ENCODE measurements at regions not wholly inside any gene's neighbourhood (a gene's known extent, or its start where the extent isn't known, plus 50 kb on each side); places are given as distances from the start of the nearest gene placed in this dataset.

GRCh38 chr16:27632216-27632615 lies 82.3 kb downstream of the KATNIP start:
- no peaks in the 10 kb centered on the region for H3K4me1 Mint-ChIP-seq
- H3K4me2 ChIP-seq (replicated peaks; ENCODE audit: extremely low read depth, low read length, poor library complexity, severe bottlenecking), result no peak overlapping the region
- H4K20me1 ChIP-seq (ENCODE audit: insufficient read depth, low read length), result no peaks in the 10 kb centered on the region
- H3K27ac ChIP-seq (ENCODE audit: low read depth in 1 of 2, low read length in 2 of 2), result no peak overlapping the region
- TF ChIP-seq CTCF (IDR thresholded peaks at IDR 0.05), result no peak
- no peaks in the 10 kb centered on the region for H3K9me3 Mint-ChIP-seq
- no peaks in the 10 kb centered on the region for H3K79me2 ChIP-seq (ENCODE audit: insufficient read depth, low read length)
- 100% methylated on average over 7 of the region's 10 CpGs for WGBS (ENCODE audit: insufficient coverage)
- no peak overlapping the region for H3K9ac ChIP-seq (ENCODE audit: insufficient read depth, low read length, poor library complexity, severe bottlenecking)
- no peak overlapping the region for H3K4me3 Mint-ChIP-seq
- H3K4me3 ChIP-seq (replicated peaks in 1 of 3; ENCODE audit: low read depth in 2 of 3, low read length in 3 of 3), result no peak overlapping the region
- H3K27ac Mint-ChIP-seq, result peak overlapping the region in 1 of 7 donors; percentile 58
- H3K36me3 Mint-ChIP-seq, result peaks cover 34 to 36% of the 10 kb centered on the region in 2 donors
- peaks cover 0 to 2% (median under 1%) of the 10 kb centered on the region in 3 donors for H3K27me3 Mint-ChIP-seq (ENCODE audit: low read depth in 3 of 3)
- DNase-seq, result no peak
- H3K4me1 ChIP-seq (ENCODE audit: control insufficient read depth in 1 of 2, insufficient read depth in 2 of 2, low read length in 2 of 2), result no peaks in the 10 kb centered on the region
- intact Hi-C loops (cut with micrococcal nuclease), result no loop called here
- no peaks in the 10 kb centered on the region for H3K9me3 ChIP-seq (replicated peaks in 1 of 2; ENCODE audit: control insufficient read depth in 1 of 2, insufficient read depth in 1 of 2, low read length in 2 of 2)
- H3K27me3 ChIP-seq (ENCODE audit: control insufficient read depth in 2 of 2, insufficient read depth in 2 of 2, low read length in 2 of 2), result no peaks in the 10 kb centered on the region
- H3K36me3 ChIP-seq (replicated peaks in 1 of 2; ENCODE audit: control insufficient read depth in 1 of 2, insufficient read depth in 2 of 2, low read length in 2 of 2), result peaks cover 13 to 54% of the 10 kb centered on the region in 2 donors
- no peak overlapping the region for H2AFZ ChIP-seq (ENCODE audit: insufficient read depth, low read depth, low read length, poor library complexity, severe bottlenecking)

- DNase-seq, result no peak
- Histone ChIP-seq H3K9me3 (replicated peaks in 1 of 2; ENCODE audit: control insufficient read depth in 1 of 2, insufficient read depth in 1 of 2, low read length in 2 of 2) (no peaks in the 10 kb centered on the region), H4K20me1 (ENCODE audit: insufficient read depth, low read length) (no peaks in the 10 kb centered on the region), H2AFZ (ENCODE audit: insufficient read depth, low read depth, low read length, poor library complexity, severe bottlenecking) (no peak overlapping the region), H3K36me3 (replicated peaks in 1 of 2; ENCODE audit: control insufficient read depth in 1 of 2, insufficient read depth in 2 of 2, low read length in 2 of 2) (peaks cover 13 to 53% of the 10 kb centered on the region in 2 donors), H3K27ac (ENCODE audit: low read depth in 1 of 2, low read length in 2 of 2) (no peak overlapping the region), H3K4me2 (replicated peaks; ENCODE audit: extremely low read depth, low read length, poor library complexity, severe bottlenecking) (no peak overlapping the region), H3K4me1 (ENCODE audit: control insufficient read depth in 1 of 2, insufficient read depth in 2 of 2, low read length in 2 of 2) (no peaks in the 10 kb centered on the region), H3K4me3 (replicated peaks in 1 of 3; ENCODE audit: low read depth in 2 of 3, low read length in 3 of 3) (no peak overlapping the region), H3K9ac (ENCODE audit: insufficient read depth, low read length, poor library complexity, severe bottlenecking) (no peak overlapping the region), H3K79me2 (ENCODE audit: insufficient read depth, low read length) (no peaks in the 10 kb centered on the region), H3K27me3 (ENCODE audit: control insufficient read depth in 2 of 2, insufficient read depth in 2 of 2, low read length in 2 of 2) (no peaks in the 10 kb centered on the region)
- H3K36me3 Mint-ChIP-seq, result peaks cover 37 to 43% of the 10 kb centered on the region in 2 donors
- H3K9me3 Mint-ChIP-seq, result no peaks in the 10 kb centered on the region
- peaks cover 0 to 2% (median 1%) of the 10 kb centered on the region in 3 donors for H3K27me3 Mint-ChIP-seq (ENCODE audit: low read depth in 3 of 3)
- intact Hi-C loops (cut with micrococcal nuclease), result no loop called here
- no CpG with 5 or more reads among the region's 3 CpGs for WGBS (ENCODE audit: insufficient coverage)
- no peak overlapping the region for H3K4me3 Mint-ChIP-seq
- H3K27ac Mint-ChIP-seq, result no peak overlapping the region
- no peaks in the 10 kb centered on the region for H3K4me1 Mint-ChIP-seq
- no peak for TF ChIP-seq CTCF (IDR thresholded peaks at IDR 0.05)
Measured at GRCh38 chr16:27633221-27633620, 83.3 kb downstream of the KATNIP start.

All from CD14-positive monocyte (primary cell).